ENCODE measurements at regions not wholly inside any gene's neighbourhood (a gene's known extent, or its start where the extent isn't known, plus 50 kb on each side); places are given as distances from the start of the nearest gene placed in this dataset.

DNA sequence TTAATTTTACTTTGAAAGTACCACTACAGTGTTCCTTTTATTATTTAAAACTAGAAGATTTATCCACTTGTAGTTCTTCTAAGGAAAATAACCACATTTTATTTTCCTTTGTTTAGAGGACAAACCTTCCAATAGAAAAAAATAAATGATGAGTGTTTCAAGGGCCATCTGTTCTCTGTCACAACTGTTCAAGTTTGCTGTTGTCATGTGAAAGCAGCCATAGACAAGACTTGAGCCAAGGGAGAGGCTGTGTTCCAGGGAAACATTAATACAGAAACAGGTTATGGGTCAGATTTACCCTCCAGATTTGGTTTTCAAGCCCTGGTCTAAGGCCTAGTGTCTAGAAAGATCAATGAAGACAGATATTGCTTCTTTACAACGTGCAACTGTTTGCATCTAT, 463.6 kb downstream of the C6orf118 start:
- Mint-ChIP-seq H3K27me3 (ENCODE audit: unreplicated experiment) (no peaks in the 10 kb centered on the region), H3K9me3 (ENCODE audit: unreplicated experiment) (no peaks in the 10 kb centered on the region), H3K36me3 (ENCODE audit: unreplicated experiment) (no peaks in the 10 kb centered on the region), H3K4me3 (ENCODE audit: unreplicated experiment) (no peak overlapping the region), H3K27ac (ENCODE audit: unreplicated experiment) (no peak overlapping the region), H3K4me1 (ENCODE audit: low read depth, unreplicated experiment) (peaks cover 4% of the 10 kb centered on the region)
- TF ChIP-seq, protein P1, sequence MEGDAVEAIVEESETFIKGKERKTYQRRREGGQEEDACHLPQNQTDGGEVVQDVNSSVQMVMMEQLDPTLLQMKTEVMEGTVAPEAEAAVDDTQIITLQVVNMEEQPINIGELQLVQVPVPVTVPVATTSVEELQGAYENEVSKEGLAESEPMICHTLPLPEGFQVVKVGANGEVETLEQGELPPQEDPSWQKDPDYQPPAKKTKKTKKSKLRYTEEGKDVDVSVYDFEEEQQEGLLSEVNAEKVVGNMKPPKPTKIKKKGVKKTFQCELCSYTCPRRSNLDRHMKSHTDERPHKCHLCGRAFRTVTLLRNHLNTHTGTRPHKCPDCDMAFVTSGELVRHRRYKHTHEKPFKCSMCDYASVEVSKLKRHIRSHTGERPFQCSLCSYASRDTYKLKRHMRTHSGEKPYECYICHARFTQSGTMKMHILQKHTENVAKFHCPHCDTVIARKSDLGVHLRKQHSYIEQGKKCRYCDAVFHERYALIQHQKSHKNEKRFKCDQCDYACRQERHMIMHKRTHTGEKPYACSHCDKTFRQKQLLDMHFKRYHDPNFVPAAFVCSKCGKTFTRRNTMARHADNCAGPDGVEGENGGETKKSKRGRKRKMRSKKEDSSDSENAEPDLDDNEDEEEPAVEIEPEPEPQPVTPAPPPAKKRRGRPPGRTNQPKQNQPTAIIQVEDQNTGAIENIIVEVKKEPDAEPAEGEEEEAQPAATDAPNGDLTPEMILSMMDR (IDR thresholded peaks at IDR 0.05; ENCODE audit: partially characterized antibody, unreplicated experiment): no peak
- no peak for DNase-seq

DNA sequence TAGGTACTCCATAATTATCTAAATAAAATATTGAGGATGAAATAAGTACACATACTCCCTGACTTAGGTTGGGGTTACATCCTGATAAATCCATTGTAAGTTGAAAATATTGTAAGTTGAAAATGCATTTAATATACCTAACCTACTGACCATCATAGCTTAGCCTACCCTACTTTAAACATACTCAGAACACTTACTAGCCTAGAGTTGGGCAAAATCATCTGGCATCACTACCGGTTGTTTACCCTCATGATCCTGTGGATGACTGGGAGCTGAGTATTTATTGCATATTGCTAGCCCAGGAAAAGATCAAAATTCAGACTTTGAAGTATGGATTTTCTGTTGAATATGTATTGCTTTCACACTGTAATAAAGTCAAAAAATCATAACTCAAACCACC, 467.3 kb downstream of the C6orf118 start:
- Mint-ChIP-seq H3K27me3 (ENCODE audit: unreplicated experiment) (no peaks in the 10 kb centered on the region), H3K4me3 (ENCODE audit: unreplicated experiment) (no peak overlapping the region), H3K4me1 (ENCODE audit: low read depth, unreplicated experiment) (peaks cover 4% of the 10 kb centered on the region), H3K36me3 (ENCODE audit: unreplicated experiment) (no peaks in the 10 kb centered on the region), H3K27ac (ENCODE audit: unreplicated experiment) (no peak overlapping the region), H3K9me3 (ENCODE audit: unreplicated experiment) (no peaks in the 10 kb centered on the region)
- TF ChIP-seq, protein P1 (IDR thresholded peaks at IDR 0.05; ENCODE audit: partially characterized antibody, unreplicated experiment): no peak
- no peak for DNase-seq

DNA sequence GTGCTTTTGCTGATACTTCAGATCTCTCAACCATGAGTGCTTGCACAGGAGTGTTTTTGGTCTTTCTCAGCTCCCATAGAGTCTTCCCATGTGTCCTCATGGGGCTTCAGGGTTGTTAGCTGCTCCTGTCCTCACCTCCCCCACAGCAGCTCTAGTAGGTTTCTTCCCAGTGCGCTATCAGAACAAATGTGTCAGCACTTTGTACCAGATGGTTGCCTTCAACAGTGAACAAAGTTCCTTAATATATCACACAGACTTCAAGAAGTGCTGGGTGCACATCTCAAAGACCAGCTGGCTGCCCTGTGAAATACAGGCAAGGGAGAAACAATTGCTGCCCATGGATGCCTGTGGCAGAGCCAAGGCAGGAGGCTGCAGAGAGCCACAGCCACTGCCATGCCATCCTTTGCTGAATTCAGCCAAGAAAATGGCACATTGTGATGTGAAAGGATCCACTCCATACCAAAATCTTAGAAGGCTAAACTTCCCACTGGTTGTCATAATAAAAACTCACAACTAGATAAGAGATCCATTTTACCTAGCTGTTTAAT, 471.3 kb downstream of the C6orf118 start:
- no peaks in the 10 kb centered on the region for H3K4me1 Mint-ChIP-seq (ENCODE audit: low read depth, unreplicated experiment)
- no peaks in the 10 kb centered on the region for H3K27me3 Mint-ChIP-seq (ENCODE audit: unreplicated experiment)
- no peak overlapping the region for H3K27ac Mint-ChIP-seq (ENCODE audit: unreplicated experiment)
- DNase-seq: no peak
- no peaks in the 10 kb centered on the region for H3K36me3 Mint-ChIP-seq (ENCODE audit: unreplicated experiment)
- H3K9me3 Mint-ChIP-seq (ENCODE audit: unreplicated experiment): no peaks in the 10 kb centered on the region
- H3K4me3 Mint-ChIP-seq (ENCODE audit: unreplicated experiment): no peak overlapping the region
- TF ChIP-seq, protein P1 (IDR thresholded peaks at IDR 0.05; ENCODE audit: partially characterized antibody, unreplicated experiment): no peak

DNA sequence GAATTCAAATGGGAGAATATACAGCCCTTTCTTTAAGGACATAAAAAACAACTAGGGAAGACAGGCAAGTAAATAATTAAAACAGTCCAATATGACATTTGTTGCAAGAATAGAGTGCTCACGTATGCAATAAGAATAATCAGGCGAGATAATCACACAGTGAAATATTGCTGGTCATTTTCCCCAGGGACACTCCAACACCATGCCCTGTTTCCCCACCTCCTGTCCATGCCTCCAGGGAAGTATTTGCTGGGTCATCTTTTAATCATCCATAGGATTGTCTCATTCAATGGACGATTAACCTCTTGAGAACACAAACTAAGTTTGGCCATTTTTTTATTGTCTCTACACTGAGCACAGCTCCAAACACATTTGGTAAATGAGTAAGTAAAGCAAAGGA, 472.9 kb downstream of the C6orf118 start:
- Mint-ChIP-seq H3K36me3 (ENCODE audit: unreplicated experiment) (no peaks in the 10 kb centered on the region), H3K4me1 (ENCODE audit: low read depth, unreplicated experiment) (no peaks in the 10 kb centered on the region), H3K4me3 (ENCODE audit: unreplicated experiment) (no peak overlapping the region), H3K9me3 (ENCODE audit: unreplicated experiment) (no peaks in the 10 kb centered on the region), H3K27me3 (ENCODE audit: unreplicated experiment) (no peaks in the 10 kb centered on the region), H3K27ac (ENCODE audit: unreplicated experiment) (no peak overlapping the region)
- no peak for DNase-seq
- TF ChIP-seq, protein P1 (IDR thresholded peaks at IDR 0.05; ENCODE audit: partially characterized antibody, unreplicated experiment): no peak

DNA sequence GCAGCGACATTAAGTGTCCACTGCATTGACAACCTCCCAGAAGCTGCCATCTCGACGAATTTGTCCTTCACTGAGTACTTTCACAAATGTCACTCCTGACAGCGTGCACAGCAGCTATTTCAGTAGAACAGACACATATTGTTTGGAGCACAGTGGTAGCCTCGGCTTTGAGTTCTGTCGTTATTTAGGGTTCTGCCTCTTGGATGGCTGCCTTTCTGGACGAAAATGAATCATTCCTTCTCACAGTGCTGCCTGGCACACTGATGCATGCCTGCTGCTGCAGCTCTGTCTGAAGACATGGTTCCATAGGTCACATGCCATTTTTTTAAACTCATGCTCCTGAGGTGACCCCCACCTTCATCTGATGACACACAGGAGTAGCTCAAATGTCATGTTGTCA, 477.0 kb downstream of the C6orf118 start:
- Mint-ChIP-seq H3K4me3 (ENCODE audit: unreplicated experiment) (no peak overlapping the region), H3K36me3 (ENCODE audit: unreplicated experiment) (no peaks in the 10 kb centered on the region), H3K27ac (ENCODE audit: unreplicated experiment) (no peak overlapping the region), H3K9me3 (ENCODE audit: unreplicated experiment) (no peaks in the 10 kb centered on the region), H3K27me3 (ENCODE audit: unreplicated experiment) (no peaks in the 10 kb centered on the region), H3K4me1 (ENCODE audit: low read depth, unreplicated experiment) (no peaks in the 10 kb centered on the region)
- no peak for DNase-seq
- TF ChIP-seq, protein P1 (IDR thresholded peaks at IDR 0.05; ENCODE audit: partially characterized antibody, unreplicated experiment): no peak
